HG02571 (cell line): ENCODE measurements at regions not wholly inside any gene's neighbourhood (a gene's known extent, or its start where the extent isn't known, plus 50 kb on each side); places are given as distances from the start of the nearest gene placed in this dataset.

Experiments
- ATAC-seq: cut with Tn5 transposase; IDR thresholded peaks from one replicate; pipeline ENCODE4 v1.9.1; 2021; ENCODE audit warnings: mild to moderate bottlenecking, moderate library complexity; ENCODE audit not compliant: unreplicated experiment

DNA sequence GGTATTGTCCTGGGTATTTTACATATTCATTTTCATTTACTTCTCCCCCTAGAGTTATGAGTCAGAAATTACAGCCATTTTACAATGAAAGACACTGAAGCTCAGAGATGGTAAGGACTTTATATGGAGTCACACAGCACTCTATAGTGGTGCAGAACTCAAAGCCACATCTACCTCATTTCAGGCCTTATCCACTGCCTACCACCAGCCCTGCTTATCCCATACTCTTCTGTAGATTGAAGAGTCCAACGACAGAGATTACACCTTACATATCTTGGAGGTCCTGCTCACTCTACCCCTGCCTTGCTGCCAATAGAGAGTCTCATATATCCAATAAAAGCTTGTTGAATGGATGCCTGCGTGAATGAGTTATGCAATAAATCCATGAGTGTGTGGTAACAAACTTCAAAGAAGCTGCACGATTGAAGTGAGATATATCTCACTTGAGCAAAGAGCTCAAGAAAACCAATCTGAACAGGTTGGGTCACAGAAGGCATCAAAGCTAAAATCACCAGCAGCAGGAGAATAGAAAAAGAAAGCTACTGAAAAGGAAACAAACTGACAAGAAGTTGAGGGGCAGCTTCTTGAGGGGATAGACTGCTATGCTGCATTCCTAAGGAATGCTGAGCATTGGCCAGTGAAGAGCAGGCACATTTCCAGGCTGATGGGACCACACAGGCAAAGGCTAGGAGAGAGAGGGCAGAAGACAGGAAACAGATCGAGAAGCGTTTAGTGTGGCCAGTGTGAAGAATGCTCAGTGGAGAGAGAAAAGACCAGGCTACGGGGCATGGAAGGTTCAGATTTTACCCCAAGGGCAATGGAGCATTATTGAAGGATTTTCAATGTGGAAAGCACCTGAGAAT lies 585.6 kb downstream of the DHX35 start:
- ATAC-seq: no peak

DNA sequence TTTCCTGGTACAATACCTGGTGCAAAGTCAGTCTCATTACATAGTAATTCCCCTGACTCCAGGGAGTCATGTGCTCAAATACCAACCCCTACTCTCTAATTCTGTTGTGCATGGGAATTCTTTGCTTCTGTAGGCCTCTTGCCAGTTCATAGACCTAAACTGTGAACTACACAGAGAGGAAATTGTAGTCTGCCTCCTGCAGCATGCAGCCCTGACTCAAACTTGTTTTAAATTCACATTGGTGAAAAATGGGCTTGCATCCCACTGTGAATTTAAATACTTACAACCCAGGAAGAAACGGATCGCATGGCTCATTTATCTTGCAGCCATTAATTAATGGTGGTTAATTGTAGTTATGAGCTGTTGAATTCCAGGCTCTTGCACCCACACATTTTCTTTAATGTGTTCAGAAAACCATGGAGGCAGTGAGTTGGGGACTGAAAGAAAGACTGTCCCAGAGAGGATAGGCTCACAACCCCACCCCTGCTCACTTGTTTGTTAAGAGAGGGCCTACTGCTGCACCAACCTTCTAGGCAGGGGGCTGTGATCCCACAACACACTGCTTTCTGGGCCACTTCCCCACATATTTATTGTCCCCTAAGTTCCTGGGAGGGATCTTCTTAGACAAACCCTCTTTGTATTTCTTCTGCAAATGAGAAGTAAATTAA lies 579.1 kb downstream of the DHX35 start:
- no peak for ATAC-seq

DNA sequence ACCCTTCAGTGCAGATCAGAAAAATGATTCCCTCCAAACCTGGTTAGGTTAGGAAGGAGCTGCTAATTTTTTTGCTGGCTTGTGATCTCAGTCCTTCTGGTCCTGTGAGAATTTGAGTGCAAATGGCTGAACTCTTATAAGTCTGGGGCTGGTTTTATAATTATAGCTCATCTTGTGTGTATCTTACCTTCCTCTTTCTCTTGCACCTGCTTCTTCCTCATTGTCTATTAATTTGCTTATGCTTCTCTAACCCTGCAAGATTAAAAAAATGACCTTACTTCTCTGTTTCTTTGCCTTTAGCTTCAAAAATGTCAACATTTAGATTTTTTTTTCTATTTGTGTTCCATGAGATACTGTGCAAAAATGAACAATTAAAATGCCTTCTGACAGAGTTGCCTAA lies 576.2 kb downstream of the DHX35 start:
- ATAC-seq: no peak

DNA sequence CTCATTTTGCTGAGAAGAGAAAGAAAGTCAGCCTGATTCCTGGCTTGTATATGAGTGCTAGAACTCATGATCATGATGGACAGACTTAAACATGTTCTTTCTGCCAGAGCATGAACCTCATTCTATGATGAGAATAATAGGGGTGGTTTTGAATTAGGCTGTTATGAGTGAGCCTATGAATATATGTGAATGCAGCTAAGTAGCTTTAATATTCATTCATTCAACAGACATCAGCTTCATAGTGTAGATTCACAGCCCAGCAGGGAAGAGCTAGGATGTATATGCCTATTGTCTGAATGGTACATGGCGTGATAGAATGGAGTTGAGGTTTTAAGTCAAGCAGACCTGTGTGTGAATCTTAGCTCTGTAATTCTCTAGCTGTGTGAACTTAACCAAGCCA lies 573.2 kb downstream of the DHX35 start:
- no peak for ATAC-seq

GRCh38 chr20:39534846-39535245 lies 572.7 kb downstream of the DHX35 start:
- ATAC-seq: no peak

- ATAC-seq: no peak
Observed at GRCh38 chr20:39533858-39534257, 571.7 kb downstream of the DHX35 start.

DNA sequence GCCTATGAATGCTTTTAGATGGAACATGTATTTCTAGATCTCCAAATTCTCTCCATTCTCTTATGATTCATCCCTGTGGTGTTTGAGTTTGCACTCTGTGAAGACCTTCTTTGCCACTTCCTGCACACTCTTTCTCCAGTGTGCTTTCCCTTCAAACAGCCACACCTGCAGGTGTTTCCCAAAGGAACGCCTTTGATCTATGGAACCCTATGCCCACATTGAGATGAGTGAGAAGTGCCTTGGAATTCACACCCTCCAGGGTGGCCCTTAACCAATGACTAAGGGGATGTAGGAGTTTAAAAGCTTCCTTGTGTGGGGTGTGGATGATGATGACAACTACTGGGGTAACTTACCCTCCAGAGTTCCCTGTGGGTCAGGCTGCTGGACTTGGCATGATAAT lies 570.1 kb downstream of the DHX35 start:
- no peak for ATAC-seq

DNA sequence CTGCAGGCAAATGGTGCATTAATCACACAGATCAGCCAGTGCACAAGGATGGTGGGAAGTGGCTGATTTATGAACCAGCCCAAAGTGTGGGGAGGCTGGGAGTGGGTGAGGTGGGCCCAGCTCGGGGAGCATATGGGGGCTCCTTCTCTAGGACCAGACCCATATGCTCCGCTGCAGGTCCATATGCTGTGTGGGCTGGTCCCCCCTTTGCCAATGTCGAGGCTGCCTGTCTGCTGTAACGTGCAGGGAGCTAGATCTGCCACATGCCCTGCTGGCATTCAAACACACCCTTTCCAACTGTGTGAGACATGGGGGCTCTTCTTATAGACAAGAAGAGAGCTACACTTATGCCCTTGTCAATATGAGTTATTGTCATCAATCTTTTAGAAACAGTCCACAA lies 566.3 kb downstream of the DHX35 start:
- ATAC-seq: no peak

GRCh38 chr20:39524371-39524911 lies 562.3 kb downstream of the DHX35 start:
- no peak for ATAC-seq

GRCh38 chr20:39523405-39523804 lies 561.3 kb downstream of the DHX35 start:
- no peak for ATAC-seq

DNA sequence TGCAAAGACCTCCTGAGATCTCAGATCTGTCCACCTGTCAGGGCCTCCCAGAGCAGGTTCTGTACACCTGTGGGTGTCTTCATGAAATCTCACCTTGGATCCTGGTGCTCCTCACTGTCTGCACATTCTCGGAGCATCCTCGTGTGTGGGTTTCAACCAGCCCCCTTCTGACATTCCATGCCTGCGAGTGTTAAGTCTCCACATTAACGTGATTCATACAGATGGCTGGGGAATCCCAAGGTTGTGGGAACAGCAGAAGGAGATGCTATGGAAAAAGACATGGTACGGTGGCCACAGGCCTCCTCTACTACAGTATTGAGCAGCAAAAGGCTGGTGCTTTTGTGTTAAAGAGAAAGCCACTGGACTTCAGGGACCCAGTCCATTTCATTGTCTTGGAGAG lies 556.5 kb downstream of the DHX35 start:
- ATAC-seq: no peak

DNA sequence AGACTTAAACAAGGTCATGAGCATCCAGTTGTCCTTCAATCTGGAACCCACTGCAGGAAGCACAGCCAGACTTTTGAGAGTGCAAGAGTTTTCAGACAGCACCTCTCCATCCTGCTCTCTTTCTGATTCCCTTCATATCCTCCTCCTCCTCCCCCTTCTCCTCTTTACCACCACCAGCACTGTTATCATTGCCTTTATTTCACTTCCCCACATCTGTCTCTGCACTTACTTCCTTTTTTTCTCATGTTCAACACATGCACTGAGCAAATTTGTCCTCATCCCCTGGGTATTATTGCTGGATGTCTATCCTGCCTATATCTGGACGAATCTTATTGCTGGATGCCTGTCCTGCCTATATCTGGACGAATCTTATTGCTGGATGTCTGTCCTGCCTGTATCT lies 554.8 kb downstream of the DHX35 start:
- ATAC-seq: no peak

DNA sequence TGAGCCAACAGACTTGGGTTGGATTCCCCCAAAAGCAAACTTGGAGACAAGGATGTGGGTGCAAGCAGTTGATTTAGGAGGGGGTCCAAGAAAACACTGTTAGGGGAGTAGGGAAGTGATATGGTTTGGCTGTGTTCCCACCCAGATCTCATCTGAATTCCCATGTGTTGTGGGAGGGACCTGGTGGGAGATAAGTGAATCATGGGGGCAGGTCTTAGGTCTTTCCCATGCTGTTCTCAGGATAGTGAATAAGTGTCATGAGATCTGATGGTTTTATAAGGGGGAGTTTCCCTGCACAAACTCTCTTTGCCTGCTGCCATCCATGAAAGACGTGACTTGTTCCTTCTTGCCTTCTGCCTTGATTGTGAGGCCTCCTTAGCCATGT lies 542.6 kb downstream of the DHX35 start:
- ATAC-seq: no peak

- no peak for ATAC-seq
Observed at GRCh38 chr20:39503902-39504709, 542.0 kb downstream of the DHX35 start.

- ATAC-seq: no peak
Observed at GRCh38 chr20:39492223-39492797, 530.2 kb downstream of the DHX35 start.

DNA sequence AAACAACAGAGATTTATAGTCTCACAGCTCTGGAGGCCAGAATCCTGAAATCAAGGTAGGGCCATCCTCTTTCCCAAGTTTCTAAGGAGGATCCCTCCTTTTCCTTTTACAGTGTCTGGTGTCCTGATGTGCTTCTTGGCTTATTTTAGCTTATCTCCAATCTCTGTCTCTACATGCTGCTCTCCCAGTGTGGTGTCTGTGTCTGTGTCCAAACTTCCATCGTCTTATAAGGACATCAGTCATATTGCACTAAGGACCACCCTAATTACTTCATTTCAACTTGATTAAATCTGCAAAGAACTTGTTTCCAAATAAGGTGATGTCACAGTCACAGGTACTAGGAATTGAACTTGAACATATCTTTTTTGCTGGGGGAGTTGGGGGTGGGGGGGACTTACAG lies 529.6 kb downstream of the DHX35 start:
- no peak for ATAC-seq

- ATAC-seq: no peak
Observed at GRCh38 chr20:39489986-39490560, 527.9 kb downstream of the DHX35 start.

DNA sequence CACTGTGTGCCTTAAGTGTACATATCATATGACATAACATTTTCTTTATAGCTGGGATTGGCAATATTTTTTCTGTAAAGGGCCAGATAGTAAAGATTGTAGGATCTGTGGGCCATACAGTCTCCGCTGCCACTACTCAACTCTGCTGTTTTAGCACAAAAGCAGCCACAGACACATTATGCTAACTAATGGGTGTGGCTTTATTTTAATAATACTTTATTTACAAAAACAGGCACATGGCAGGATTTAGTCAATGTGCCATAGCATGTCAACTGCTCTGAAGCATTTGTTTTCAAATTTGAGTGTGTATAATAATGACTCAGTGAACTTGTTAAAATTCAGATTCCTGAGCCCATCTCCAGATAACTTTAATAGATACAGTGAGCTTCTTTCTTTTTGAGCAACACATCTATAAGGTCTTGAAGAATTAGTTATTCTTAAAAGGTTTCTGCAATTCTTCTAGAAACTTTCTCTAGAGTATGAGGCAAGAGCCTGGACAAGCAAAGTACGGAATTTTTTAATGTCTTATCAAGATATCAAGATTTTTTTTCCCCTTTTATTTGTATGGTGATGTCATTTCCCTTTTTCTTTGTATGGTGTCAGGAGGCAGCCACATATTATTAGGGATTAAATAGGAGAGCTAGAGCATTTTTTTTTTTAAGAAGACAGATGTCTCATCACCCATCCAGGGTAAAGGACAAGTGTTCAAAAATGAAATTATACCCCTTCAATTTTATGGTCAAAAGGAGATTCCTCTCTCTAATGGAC lies 518.3 kb downstream of the DHX35 start:
- no peak for ATAC-seq

GRCh38 chr20:39479196-39479810 lies 517.2 kb downstream of the DHX35 start:
- no peak for ATAC-seq
